Osteocyte (in vitro differentiated cells): ENCODE measurements at regions not wholly inside any gene's neighbourhood (a gene's known extent, or its start where the extent isn't known, plus 50 kb on each side); places are given as distances from the start of the nearest gene placed in this dataset.

Experiments used
- DNase-seq: peaks from one replicate; pipeline ENCODE4 v3.0.0; 2021; ENCODE audit warnings: mixed read lengths; ENCODE audit not compliant: unreplicated experiment; ENCODE audit errors: extremely low spot score
- H3K27ac Mint-ChIP-seq: one replicate; pipeline ENCODE4 v1.8.0; 2021; ENCODE audit warnings: mild to moderate bottlenecking, mixed read lengths; ENCODE audit not compliant: unreplicated experiment
- H3K27me3 Mint-ChIP-seq: one replicate; pipeline ENCODE4 v1.8.0; 2021; ENCODE audit warnings: mixed read lengths; ENCODE audit not compliant: unreplicated experiment
- H3K36me3 Mint-ChIP-seq: one replicate; pipeline ENCODE4 v1.8.0; 2021; ENCODE audit warnings: mixed read lengths; ENCODE audit not compliant: unreplicated experiment
- H3K4me1 Mint-ChIP-seq: one replicate; pipeline ENCODE4 v1.8.0; 2021; ENCODE audit warnings: mixed read lengths; ENCODE audit not compliant: unreplicated experiment
- H3K4me3 Mint-ChIP-seq: one replicate; pipeline ENCODE4 v1.8.0; 2021; ENCODE audit warnings: mild to moderate bottlenecking, moderate library complexity, mixed read lengths; ENCODE audit not compliant: unreplicated experiment
- H3K9me3 Mint-ChIP-seq: one replicate; pipeline ENCODE4 v1.8.0; 2021; ENCODE audit warnings: mixed read lengths; ENCODE audit not compliant: unreplicated experiment
- TF ChIP-seq, protein P1 (sequence below): fragments of 200-600 bp; sonication (generic); IDR thresholded peaks from 2 replicates; pipeline ENCODE4 v1.5.0; 2021; ENCODE audit warnings: antibody characterized with exemption, mild to moderate bottlenecking, moderate library complexity

- no peak overlapping the region for H3K4me3 Mint-ChIP-seq
- H3K27ac Mint-ChIP-seq: no peak overlapping the region
- DNase-seq: peak; percentile 54
- no peaks in the 10 kb centered on the region for H3K36me3 Mint-ChIP-seq
- TF ChIP-seq, protein P1, sequence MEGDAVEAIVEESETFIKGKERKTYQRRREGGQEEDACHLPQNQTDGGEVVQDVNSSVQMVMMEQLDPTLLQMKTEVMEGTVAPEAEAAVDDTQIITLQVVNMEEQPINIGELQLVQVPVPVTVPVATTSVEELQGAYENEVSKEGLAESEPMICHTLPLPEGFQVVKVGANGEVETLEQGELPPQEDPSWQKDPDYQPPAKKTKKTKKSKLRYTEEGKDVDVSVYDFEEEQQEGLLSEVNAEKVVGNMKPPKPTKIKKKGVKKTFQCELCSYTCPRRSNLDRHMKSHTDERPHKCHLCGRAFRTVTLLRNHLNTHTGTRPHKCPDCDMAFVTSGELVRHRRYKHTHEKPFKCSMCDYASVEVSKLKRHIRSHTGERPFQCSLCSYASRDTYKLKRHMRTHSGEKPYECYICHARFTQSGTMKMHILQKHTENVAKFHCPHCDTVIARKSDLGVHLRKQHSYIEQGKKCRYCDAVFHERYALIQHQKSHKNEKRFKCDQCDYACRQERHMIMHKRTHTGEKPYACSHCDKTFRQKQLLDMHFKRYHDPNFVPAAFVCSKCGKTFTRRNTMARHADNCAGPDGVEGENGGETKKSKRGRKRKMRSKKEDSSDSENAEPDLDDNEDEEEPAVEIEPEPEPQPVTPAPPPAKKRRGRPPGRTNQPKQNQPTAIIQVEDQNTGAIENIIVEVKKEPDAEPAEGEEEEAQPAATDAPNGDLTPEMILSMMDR: no peak
- no peaks in the 10 kb centered on the region for H3K4me1 Mint-ChIP-seq
- H3K9me3 Mint-ChIP-seq: peaks cover 13% of the 10 kb centered on the region
- no peaks in the 10 kb centered on the region for H3K27me3 Mint-ChIP-seq
These were observed 265.7 kb downstream of the ZNF536 start for GRCh38 chr19:30637926-30638325.

GRCh38 chr19:30634996-30635975 lies 263.1 kb downstream of the ZNF536 start:
- Mint-ChIP-seq H3K36me3 (no peaks in the 10 kb centered on the region), H3K27me3 (no peaks in the 10 kb centered on the region), H3K27ac (no peak overlapping the region), H3K4me1 (no peaks in the 10 kb centered on the region), H3K9me3 (peaks cover 17% of the 10 kb centered on the region), H3K4me3 (no peak overlapping the region)
- TF ChIP-seq, protein P1: no peak
- DNase-seq: peak; percentile 73

DNA sequence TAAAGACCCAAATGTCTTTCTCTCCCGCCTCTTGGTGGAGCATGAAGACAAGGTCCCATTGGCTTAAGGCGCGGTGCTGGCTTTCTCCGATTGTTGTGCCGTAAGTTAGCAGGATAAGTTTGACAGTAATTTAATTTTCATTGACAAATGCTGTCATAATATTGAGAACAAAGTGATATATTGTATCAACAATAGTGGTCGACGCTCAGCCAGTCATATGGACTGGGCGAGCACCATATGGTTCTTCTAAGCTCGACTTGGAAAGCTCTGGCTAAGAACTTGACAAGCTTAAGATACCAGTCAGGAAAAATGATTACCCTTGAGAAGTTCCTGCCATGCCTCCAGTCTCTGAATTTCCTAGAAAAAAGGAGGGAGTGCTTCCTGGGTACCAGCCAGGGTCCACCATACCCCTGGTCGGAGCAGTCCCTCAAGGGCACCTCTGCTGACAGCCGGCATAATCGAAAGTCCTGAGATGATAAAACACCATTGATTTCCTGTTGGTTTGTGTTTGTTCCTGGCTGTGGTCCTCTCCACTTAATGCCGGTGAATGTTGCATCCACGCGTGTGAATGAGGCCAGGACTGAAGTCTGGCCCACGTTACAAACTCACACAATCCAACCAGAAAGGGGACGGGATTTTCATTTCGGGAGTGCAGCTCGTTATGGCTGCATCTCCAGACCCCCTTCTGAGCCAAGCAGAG lies 262.1 kb downstream of the ZNF536 start:
- no peaks in the 10 kb centered on the region for H3K27me3 Mint-ChIP-seq
- no peak overlapping the region for H3K4me3 Mint-ChIP-seq
- DNase-seq: peak; percentile 57
- TF ChIP-seq, protein P1: no peak
- H3K27ac Mint-ChIP-seq: no peak overlapping the region
- no peaks in the 10 kb centered on the region for H3K4me1 Mint-ChIP-seq
- H3K9me3 Mint-ChIP-seq: peaks cover 17% of the 10 kb centered on the region
- H3K36me3 Mint-ChIP-seq: no peaks in the 10 kb centered on the region

DNA sequence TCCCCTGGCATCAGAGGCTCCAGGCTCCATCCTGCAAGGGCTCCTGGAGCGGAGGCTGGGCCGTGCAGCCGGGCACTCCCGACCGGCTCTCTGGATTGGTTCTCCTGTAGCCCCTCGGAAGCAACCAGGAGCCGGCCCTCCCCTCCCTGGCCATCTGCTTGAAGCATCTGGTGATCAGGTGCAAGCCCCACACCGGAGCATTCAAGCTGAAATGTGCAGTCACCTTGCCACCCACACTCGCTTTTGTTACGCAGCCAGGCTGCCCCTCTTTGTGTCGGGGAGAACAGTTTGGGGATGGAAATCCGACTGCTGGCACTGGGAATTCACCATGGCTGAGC lies 258.8 kb downstream of the ZNF536 start:
- no peak for DNase-seq
- H3K4me1 Mint-ChIP-seq: no peaks in the 10 kb centered on the region
- TF ChIP-seq, protein P1: no peak
- no peaks in the 10 kb centered on the region for H3K36me3 Mint-ChIP-seq
- H3K27ac Mint-ChIP-seq: no peak overlapping the region
- H3K9me3 Mint-ChIP-seq: peaks cover 7% of the 10 kb centered on the region
- H3K27me3 Mint-ChIP-seq: no peaks in the 10 kb centered on the region
- no peak overlapping the region for H3K4me3 Mint-ChIP-seq
